ENCODE measurements at regions not wholly inside any gene's neighbourhood (a gene's known extent, or its start where the extent isn't known, plus 50 kb on each side); places are given as distances from the start of the nearest gene placed in this dataset.

- TF ChIP-seq CTCF (optimal IDR thresholded peaks at IDR 0.05 in 1 of 3, IDR thresholded peaks at IDR 0.05 in 1 of 3, conservative IDR thresholded peaks at IDR 0.05 in 1 of 3; ENCODE audit: extremely low read depth in 1 of 3, insufficient read depth in 2 of 3, low read length in 3 of 3), result no peak
- no peak for TF ChIP-seq EZH2 (IDR thresholded peaks at IDR 0.05; ENCODE audit: low read length)
These were observed 303.3 kb upstream of the ACTBL2 start for GRCh38 chr5:57785946-57786345.
